ENCODE measurements at regions not wholly inside any gene's neighbourhood (a gene's known extent, or its start where the extent isn't known, plus 50 kb on each side); places are given as distances from the start of the nearest gene placed in this dataset.
"Not testable (repeated sequence)": the region's sequence is repeated elsewhere in the genome, so short reads cannot be mapped to it uniquely, and the experiment has no call there.

- TF ChIP-seq ZFP36 (IDR thresholded peaks at IDR 0.05; ENCODE audit: borderline replicate concordance, partially characterized antibody); CTCF (IDR thresholded peaks at IDR 0.05); JUNB (IDR thresholded peaks at IDR 0.05); POLR2A (IDR thresholded peaks at IDR 0.05; ENCODE audit: low read length); KDM1A (IDR thresholded peaks at IDR 0.05; ENCODE audit: low read depth); EP300 (IDR thresholded peaks at IDR 0.05); POLR2AphosphoS2 (conservative IDR thresholded peaks at IDR 0.05; ENCODE audit: low read length); HDAC2 (IDR thresholded peaks at IDR 0.05); ZC3H11A (IDR thresholded peaks at IDR 0.05); MAFK (IDR thresholded peaks at IDR 0.05; ENCODE audit: partially characterized antibody); SMC3 (IDR thresholded peaks at IDR 0.05); PHF8 (IDR thresholded peaks at IDR 0.05; ENCODE audit: borderline replicate concordance, low read depth); USF2 (IDR thresholded peaks at IDR 0.05): not testable (repeated sequence)
These were observed 186.5 kb upstream of the KCND2 start for GRCh38 chr7:120086468-120086867.
